GM12801 (cell line): ENCODE measurements at regions not wholly inside any gene's neighbourhood (a gene's known extent, or its start where the extent isn't known, plus 50 kb on each side); places are given as distances from the start of the nearest gene placed in this dataset.

Experiments used
- TF ChIP-seq, protein P1 (sequence below): IDR thresholded peaks from one replicate; pipeline ENCODE4 v1.5.1; 2011; ENCODE audit warnings: control low read depth; ENCODE audit not compliant: insufficient read length; ENCODE audit errors: extremely low read depth

GRCh38 chr12:92558215-92558773, 144.5 kb upstream of the PLEKHG7 start:
- TF ChIP-seq, protein P1, sequence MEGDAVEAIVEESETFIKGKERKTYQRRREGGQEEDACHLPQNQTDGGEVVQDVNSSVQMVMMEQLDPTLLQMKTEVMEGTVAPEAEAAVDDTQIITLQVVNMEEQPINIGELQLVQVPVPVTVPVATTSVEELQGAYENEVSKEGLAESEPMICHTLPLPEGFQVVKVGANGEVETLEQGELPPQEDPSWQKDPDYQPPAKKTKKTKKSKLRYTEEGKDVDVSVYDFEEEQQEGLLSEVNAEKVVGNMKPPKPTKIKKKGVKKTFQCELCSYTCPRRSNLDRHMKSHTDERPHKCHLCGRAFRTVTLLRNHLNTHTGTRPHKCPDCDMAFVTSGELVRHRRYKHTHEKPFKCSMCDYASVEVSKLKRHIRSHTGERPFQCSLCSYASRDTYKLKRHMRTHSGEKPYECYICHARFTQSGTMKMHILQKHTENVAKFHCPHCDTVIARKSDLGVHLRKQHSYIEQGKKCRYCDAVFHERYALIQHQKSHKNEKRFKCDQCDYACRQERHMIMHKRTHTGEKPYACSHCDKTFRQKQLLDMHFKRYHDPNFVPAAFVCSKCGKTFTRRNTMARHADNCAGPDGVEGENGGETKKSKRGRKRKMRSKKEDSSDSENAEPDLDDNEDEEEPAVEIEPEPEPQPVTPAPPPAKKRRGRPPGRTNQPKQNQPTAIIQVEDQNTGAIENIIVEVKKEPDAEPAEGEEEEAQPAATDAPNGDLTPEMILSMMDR = no peak

DNA sequence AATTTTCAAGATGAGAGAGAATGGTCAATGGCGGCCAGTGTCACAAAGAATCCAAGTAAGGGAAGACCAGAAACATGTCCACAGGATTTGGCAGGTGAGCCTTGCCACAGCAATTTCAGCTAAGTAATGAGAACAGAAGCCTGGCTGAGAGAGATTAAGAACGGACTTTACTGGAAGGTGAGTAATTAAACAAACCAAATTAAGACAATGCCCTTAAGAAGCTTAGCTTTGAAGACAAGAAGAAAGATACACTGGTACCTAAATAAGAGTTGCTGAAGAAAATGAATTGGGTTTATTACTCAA, 145.4 kb upstream of the PLEKHG7 start:
- TF ChIP-seq, protein P1 = no peak

DNA sequence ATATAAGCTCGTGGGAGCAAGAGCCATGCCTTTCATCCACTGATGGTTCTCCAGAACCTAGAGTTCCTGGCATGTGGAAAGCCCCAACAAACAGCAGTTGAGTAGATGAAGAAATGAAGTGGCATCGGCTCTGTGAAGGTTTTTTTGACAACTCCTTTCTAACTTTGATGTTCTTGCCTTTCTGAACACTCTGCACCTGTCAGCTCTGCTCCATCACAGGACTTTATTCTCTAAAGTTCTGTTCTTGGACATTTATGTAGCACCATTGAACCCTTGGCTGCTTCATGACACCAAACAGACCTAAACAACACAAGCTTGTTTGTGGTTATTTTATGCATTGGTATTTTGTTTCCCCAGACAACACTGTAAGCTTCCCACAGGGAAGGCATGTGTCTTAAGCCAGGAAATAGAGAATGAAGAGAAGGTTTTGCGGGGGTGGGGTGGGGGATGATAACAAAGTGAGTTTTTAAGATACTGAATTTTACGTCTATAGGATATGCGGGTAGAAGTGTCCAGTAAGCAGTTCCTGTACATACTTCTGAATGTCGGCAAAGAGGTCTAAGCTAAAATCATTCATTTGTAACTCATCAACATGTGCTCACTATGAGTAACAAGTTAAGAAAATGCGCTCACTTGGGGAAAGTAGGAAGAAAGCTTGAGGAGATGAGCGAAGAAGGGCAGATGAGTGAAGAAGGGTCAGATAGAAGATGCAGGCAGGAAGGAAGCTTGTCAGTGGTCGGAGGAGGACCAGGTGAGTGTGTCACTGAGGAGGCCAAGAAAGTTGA, 146.0 kb upstream of the PLEKHG7 start:
- TF ChIP-seq, protein P1 = no peak

GRCh38 chr12:92556141-92556540, 146.6 kb upstream of the PLEKHG7 start:
- TF ChIP-seq, protein P1 = no peak

DNA sequence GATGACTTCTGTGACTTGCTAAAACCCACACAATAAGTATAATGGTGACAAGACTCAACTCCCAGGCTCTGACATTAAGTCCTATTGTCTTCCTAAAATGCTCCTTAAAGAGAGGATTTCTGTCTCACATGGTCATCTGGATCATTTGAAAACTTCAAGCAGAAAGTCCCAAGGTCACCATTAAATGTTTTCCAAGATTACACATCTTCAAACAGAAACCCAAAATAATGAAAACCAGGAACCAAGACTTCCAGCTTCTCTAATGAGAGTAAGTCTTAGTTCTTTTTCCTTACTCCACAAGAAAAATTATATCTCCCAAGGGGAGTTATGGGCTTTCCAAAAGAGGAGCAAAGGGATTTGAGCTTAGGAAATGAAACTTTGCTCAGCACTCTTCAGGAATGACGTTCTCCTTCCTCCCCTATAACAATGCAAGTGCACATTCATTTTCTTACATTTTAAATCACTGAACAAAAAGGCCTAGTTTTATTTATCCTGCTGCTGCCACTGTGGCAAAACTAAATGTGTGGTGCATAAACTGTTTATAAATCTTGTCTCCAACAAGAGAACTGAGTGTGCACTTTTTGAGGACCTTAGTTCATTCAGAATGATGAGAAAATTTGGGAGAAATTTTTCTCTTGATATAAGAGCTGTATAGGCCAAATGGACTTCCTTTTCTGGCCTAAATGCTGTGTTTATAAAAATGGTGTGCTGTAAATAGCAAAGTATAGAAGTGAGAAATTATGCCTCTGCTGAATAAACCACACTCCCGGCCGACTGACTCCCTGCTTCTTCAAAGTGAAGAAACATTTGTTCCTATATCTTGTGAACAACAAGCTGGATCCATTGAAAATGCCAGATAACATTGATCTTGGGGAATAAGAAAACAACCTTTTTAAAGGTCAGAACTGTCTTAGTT, 148.4 kb upstream of the PLEKHG7 start:
- TF ChIP-seq, protein P1 = no peak

DNA sequence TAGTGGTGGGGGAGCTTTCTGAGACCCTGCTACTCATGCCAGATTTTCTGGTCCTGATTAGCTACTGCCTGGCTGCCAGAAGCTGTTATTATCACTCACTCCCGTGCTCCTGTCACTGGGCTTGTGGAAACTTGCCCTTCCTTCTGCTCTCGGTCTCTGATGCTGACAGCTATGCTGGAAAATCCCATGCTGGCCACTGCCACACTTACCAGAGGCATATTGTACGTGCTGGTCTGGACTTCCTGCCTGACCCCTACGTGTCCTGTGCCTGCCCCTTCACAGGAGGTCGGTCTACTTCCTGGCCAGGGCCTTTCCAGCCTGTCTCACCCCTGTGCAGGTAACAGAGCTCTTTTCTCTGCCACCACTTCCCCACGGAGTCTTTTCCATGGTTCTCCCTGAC, 149.4 kb upstream of the PLEKHG7 start:
- TF ChIP-seq, protein P1 = no peak

DNA sequence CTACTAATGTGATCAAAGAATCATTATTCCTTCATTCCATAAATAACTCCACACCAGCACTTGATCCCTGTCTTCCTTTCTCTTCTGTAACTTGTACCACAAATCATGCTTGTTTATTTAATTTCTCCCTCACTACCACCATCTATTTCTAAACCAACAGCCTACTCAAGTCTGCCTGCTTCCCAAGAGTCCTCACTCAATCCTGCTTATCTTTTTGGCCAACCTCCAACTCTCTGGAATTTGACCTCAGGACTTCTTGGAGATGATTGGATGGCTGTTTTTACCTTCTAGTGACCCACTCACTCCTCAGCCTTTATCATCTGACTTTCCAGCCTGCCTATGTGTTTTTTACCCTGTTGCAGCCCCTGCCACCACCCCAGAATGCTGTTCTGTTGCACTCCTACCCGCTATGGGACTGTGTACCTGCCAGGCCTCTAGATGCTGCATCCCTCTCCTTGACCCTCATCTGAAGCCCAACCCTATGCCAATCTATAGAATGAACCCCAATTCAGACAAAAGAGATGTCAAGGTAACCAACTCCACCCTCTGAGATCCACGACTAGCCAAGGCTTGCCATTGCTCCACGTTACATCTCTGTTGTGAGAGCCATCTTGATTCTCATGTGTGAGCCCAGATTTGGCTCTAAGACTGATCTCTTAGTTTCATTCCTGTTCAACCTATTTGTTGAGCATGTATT, 150.2 kb upstream of the PLEKHG7 start:
- TF ChIP-seq, protein P1 = no peak
